Liver (tissue), 8 donors: ENCODE measurements at regions not wholly inside any gene's neighbourhood (a gene's known extent, or its start where the extent isn't known, plus 50 kb on each side); places are given as distances from the start of the nearest gene placed in this dataset.

Source experiments
- DNase-seq: peaks from one replicate; pipeline ENCODE4 v3.0.0-alpha.2; 2017; ENCODE audit warnings: low spot score
- H3K27ac ChIP-seq, 2 donors: one replicate each; pipeline ENCODE4 v1.7.0; 2013; ENCODE audit warnings: inconsistent platforms in 2 of 2, low read length in 2 of 2, control low read depth in 1 of 2, low read depth in 1 of 2, mild to moderate bottlenecking in 1 of 2
- H3K27me3 ChIP-seq, 4 donors: one replicate each; pipeline versions ENCODE4 v1.6.1 to v1.7.0; 2013; ENCODE audit warnings: low read length in 3 of 4, inconsistent platforms in 1 of 4, mild to moderate bottlenecking in 1 of 4, moderate library complexity in 1 of 4; ENCODE audit not compliant: control insufficient read depth in 4 of 4, insufficient read depth in 4 of 4
- H3K36me3 ChIP-seq, 4 donors: one replicate each; pipeline versions ENCODE4 v1.6.1 to v1.7.0; 2013; ENCODE audit warnings: low read length in 3 of 4, mild to moderate bottlenecking in 3 of 4, low read depth in 1 of 4, moderate library complexity in 1 of 4; ENCODE audit not compliant: control insufficient read depth in 4 of 4, insufficient read depth in 3 of 4
- H3K4me1 ChIP-seq, 4 donors: one replicate each; pipeline versions ENCODE4 v1.6.1 to v1.7.0; 2013; ENCODE audit warnings: low read length in 3 of 4, mild to moderate bottlenecking in 3 of 4, moderate library complexity in 1 of 4; ENCODE audit not compliant: control insufficient read depth in 4 of 4, insufficient read depth in 4 of 4
- H3K4me3 ChIP-seq, 3 donors: one replicate each; pipeline versions ENCODE4 v1.6.1 to v1.7.0; 2013; ENCODE audit warnings: low read length in 3 of 3, control low read depth in 1 of 3, low read depth in 1 of 3, mild to moderate bottlenecking in 1 of 3
- H3K9ac ChIP-seq, 2 donors: one replicate each; pipeline ENCODE4 v1.7.0; 2013; ENCODE audit warnings: low read length in 2 of 2, mild to moderate bottlenecking in 2 of 2, moderate library complexity in 2 of 2, control low read depth in 1 of 2, low read depth in 1 of 2
- H3K9me3 ChIP-seq, 4 donors: one replicate each; pipeline versions ENCODE4 v1.6.1 to v1.7.0; 2013; ENCODE audit warnings: low read length in 3 of 4; ENCODE audit not compliant: control insufficient read depth in 4 of 4
- CTCF ChIP-seq: fragments of 150-350 bp; IDR thresholded peaks from 2 replicates; pipeline ENCODE4 v1.5.1; 2017; ENCODE audit warnings: improper control_type of control experiment, low read depth, low read length; ENCODE audit not compliant: missing input control
- EGR1 ChIP-seq, 2 donors: IDR thresholded peaks; 2 replicates each; pipeline ENCODE4 v1.6.1; 2016 to 2018; ENCODE audit warnings: antibody characterized with exemption in 2 of 2, low read depth in 2 of 2
- GABPA ChIP-seq, 2 donors: IDR thresholded peaks in 1 of 2; conservative IDR thresholded peaks in 1 of 2; 2 replicates each; pipeline ENCODE4 v1.6.1; 2016; ENCODE audit warnings: antibody characterized with exemption in 2 of 2, mild to moderate bottlenecking in 1 of 2, moderate library complexity in 1 of 2
- HNF4A ChIP-seq, 2 donors: conservative IDR thresholded peaks; 2 replicates each; pipeline ENCODE4 v1.6.1; 2016; ENCODE audit warnings: antibody characterized with exemption in 2 of 2, mild to moderate bottlenecking in 2 of 2
- NR2F2 ChIP-seq: IDR thresholded peaks from 2 replicates; pipeline ENCODE4 v1.6.1; 2016; ENCODE audit warnings: antibody characterized with exemption
- SP1 ChIP-seq: IDR thresholded peaks from 2 replicates; pipeline ENCODE4 v1.6.1; 2018; ENCODE audit warnings: antibody characterized with exemption, mild to moderate bottlenecking
- ZBTB33 ChIP-seq: IDR thresholded peaks from 2 replicates; pipeline ENCODE4 v1.6.1; 2016; ENCODE audit warnings: antibody characterized with exemption
- WGBS: extraction: QIAGEN DNeasy Blood & Tissue Kit; methylation state at CpG from one replicate; pipeline ENCODE4 v1.1.7; 2013; 5-methylcytosine and 5-hydroxymethylcytosine counted together
- donor health status: healthy.
- donor health status: healthy.
- donor health status: healthy.
- donor health status: healthy.
- donor health status: healthy.

- no peak overlapping the region for H3K27ac ChIP-seq
- DNase-seq, result no peak
- no peaks in the 10 kb centered on the region for H3K9me3 ChIP-seq
- H3K4me1 ChIP-seq, result no peaks in the 10 kb centered on the region
- H3K4me3 ChIP-seq, result no peak overlapping the region
- WGBS, result 71% methylated on average over 3 of the region's 3 CpGs
- H3K9ac ChIP-seq, result no peak overlapping the region
- H3K27me3 ChIP-seq, result no peaks in the 10 kb centered on the region
- H3K36me3 ChIP-seq, result no peaks in the 10 kb centered on the region
- TF ChIP-seq GABPA (IDR thresholded peaks at IDR 0.05 in 1 of 2, conservative IDR thresholded peaks at IDR 0.05 in 1 of 2) (no peak), SP1 (peak; percentile 24), HNF4A (conservative IDR thresholded peaks at IDR 0.05) (no peak)
These were observed 95.1 kb upstream of the WLS start for GRCh38 chr1:68327414-68327813.

GRCh38 chr1:68326481-68326880 is 94.2 kb upstream of the WLS start:
- Histone ChIP-seq H3K9me3 (no peaks in the 10 kb centered on the region), H3K27me3 (no peaks in the 10 kb centered on the region), H3K4me1 (no peaks in the 10 kb centered on the region), H3K9ac (no peak overlapping the region), H3K4me3 (no peak overlapping the region), H3K27ac (no peak overlapping the region), H3K36me3 (no peaks in the 10 kb centered on the region)
- TF ChIP-seq NR2F2 (no peak), CTCF (no peak), ZBTB33 (no peak), SP1 (no peak)
- WGBS, result 82% methylated on average over 2 of the region's 2 CpGs
- no peak for DNase-seq

GRCh38 chr1:68324316-68324715 is 92.0 kb upstream of the WLS start:
- Histone ChIP-seq H3K9ac (no peak overlapping the region), H3K27ac (no peak overlapping the region), H3K27me3 (no peaks in the 10 kb centered on the region), H3K36me3 (no peaks in the 10 kb centered on the region), H3K4me1 (peaks cover 0 to 2% (median 0%) of the 10 kb centered on the region in 4 donors), H3K9me3 (no peaks in the 10 kb centered on the region), H3K4me3 (no peak overlapping the region)
- DNase-seq, result no peak
- no peak for TF ChIP-seq GABPA (IDR thresholded peaks at IDR 0.05 in 1 of 2, conservative IDR thresholded peaks at IDR 0.05 in 1 of 2)
- no peak for TF ChIP-seq EGR1 (IDR thresholded peaks at IDR 0.05; ENCODE audit: low read depth in 2 of 2)
- no peak for TF ChIP-seq NR2F2
- no peak for TF ChIP-seq HNF4A (conservative IDR thresholded peaks at IDR 0.05)
- TF ChIP-seq ZBTB33, result no peak
- 96% methylated on average over 2 of the region's 2 CpGs for WGBS
